Keratinocyte (primary cell): ENCODE measurements at regions not wholly inside any gene's neighbourhood (a gene's known extent, or its start where the extent isn't known, plus 50 kb on each side); places are given as distances from the start of the nearest gene placed in this dataset.

Experiments used
- CTCF ChIP-seq, 3 experiments: IDR thresholded peaks in 1 of 3; conservative IDR thresholded peaks in 1 of 3; optimal IDR thresholded peaks in 1 of 3; 2 replicates in 2 of 3; 3 replicates in 1 of 3; pipeline versions ENCODE3 to v1.5.1; 2011; ENCODE audit warnings: low read length in 3 of 3, mild to moderate bottlenecking in 3 of 3, moderate library complexity in 2 of 3, control low read depth in 1 of 3, inconsistent platforms in 1 of 3; ENCODE audit not compliant: insufficient read depth in 2 of 3; ENCODE audit errors: extremely low read depth in 1 of 3
- EZH2 ChIP-seq: IDR thresholded peaks from one replicate; pipeline ENCODE4 v1.6.1; 2012; ENCODE audit warnings: inconsistent platforms, mild to moderate bottlenecking, low read length, moderate library complexity

- TF ChIP-seq CTCF (optimal IDR thresholded peaks at IDR 0.05 in 1 of 3, IDR thresholded peaks at IDR 0.05 in 1 of 3, conservative IDR thresholded peaks at IDR 0.05 in 1 of 3; ENCODE audit: extremely low read depth in 1 of 3, insufficient read depth in 2 of 3, low read length in 3 of 3) (no peak), EZH2 (no peak)
Measured at GRCh38 chr5:2860101-2860500, 108.6 kb upstream of the IRX2 start.
